CD4-positive, alpha-beta T cell treated with Interleukin-12 subunit alpha and Interleukin-12 subunit beta, for 1 hour (primary cell): ENCODE measurements at regions not wholly inside any gene's neighbourhood (a gene's known extent, or its start where the extent isn't known, plus 50 kb on each side); places are given as distances from the start of the nearest gene placed in this dataset.

Source experiments
- DNase-seq: peaks from one replicate; pipeline ENCODE4 v3.0.0-alpha.2; 2020

- no peak for DNase-seq
These were observed 274.2 kb upstream of the TCERG1L start for GRCh38 chr10:131585761-131586160.

- DNase-seq = no peak
These were observed 275.4 kb upstream of the TCERG1L start for GRCh38 chr10:131586958-131587357.

- no peak for DNase-seq
These were observed 276.6 kb upstream of the TCERG1L start for GRCh38 chr10:131587976-131588680.

GRCh38 chr10:131588704-131589220, 277.2 kb upstream of the TCERG1L start:
- no peak for DNase-seq

GRCh38 chr10:131590567-131590966, 279.0 kb upstream of the TCERG1L start:
- DNase-seq = no peak

- DNase-seq = no peak
These were observed 280.4 kb upstream of the TCERG1L start for GRCh38 chr10:131591936-131592335.

- no peak for DNase-seq
These were observed 291.6 kb upstream of the PPP2R2D start for GRCh38 chr10:131609176-131609575.

GRCh38 chr10:131615150-131615549, 285.7 kb upstream of the PPP2R2D start:
- no peak for DNase-seq

- no peak for DNase-seq
These were observed 284.8 kb upstream of the PPP2R2D start for GRCh38 chr10:131616040-131616439.

- DNase-seq = no peak
These were observed 283.5 kb upstream of the PPP2R2D start for GRCh38 chr10:131617113-131617858.

- DNase-seq = no peak
These were observed 282.1 kb upstream of the PPP2R2D start for GRCh38 chr10:131618587-131619267.

GRCh38 chr10:131620314-131620713, 280.5 kb upstream of the PPP2R2D start:
- no peak for DNase-seq

- DNase-seq = no peak
These were observed 279.9 kb upstream of the PPP2R2D start for GRCh38 chr10:131620904-131621303.

- no peak for DNase-seq
These were observed 278.8 kb upstream of the PPP2R2D start for GRCh38 chr10:131621784-131622624.

GRCh38 chr10:131625041-131625440, 275.8 kb upstream of the PPP2R2D start:
- DNase-seq = no peak

- no peak for DNase-seq
These were observed 274.5 kb upstream of the PPP2R2D start for GRCh38 chr10:131626274-131626673.

- no peak for DNase-seq
These were observed 271.6 kb upstream of the PPP2R2D start for GRCh38 chr10:131629026-131629770.

- no peak for DNase-seq
These were observed 270.0 kb upstream of the PPP2R2D start for GRCh38 chr10:131630772-131631258.

- DNase-seq = no peak
These were observed 269.2 kb upstream of the PPP2R2D start for GRCh38 chr10:131631619-131632018.

GRCh38 chr10:131635564-131636015, 265.2 kb upstream of the PPP2R2D start:
- no peak for DNase-seq

GRCh38 chr10:131636116-131636515, 264.7 kb upstream of the PPP2R2D start:
- no peak for DNase-seq
